ENCODE measurements at regions not wholly inside any gene's neighbourhood (a gene's known extent, or its start where the extent isn't known, plus 50 kb on each side); places are given as distances from the start of the nearest gene placed in this dataset.

GRCh38 chr13:47114030-47114429 lies 217.2 kb upstream of the HTR2A start:
- no peak overlapping the region for H3K4me3 ChIP-seq
- no peaks in the 10 kb centered on the region for H3K9me3 ChIP-seq
- no peaks in the 10 kb centered on the region for H3K4me1 ChIP-seq
- no peak overlapping the region for H3K4me2 ChIP-seq
- H3K27ac ChIP-seq: no peak overlapping the region
- TF ChIP-seq Cebpa-rat (IDR thresholded peaks at IDR 0.05): no peak
- H3K27me3 ChIP-seq: no peaks in the 10 kb centered on the region
- no peak overlapping the region for H3K9ac ChIP-seq
- H4K20me1 ChIP-seq: no peaks in the 10 kb centered on the region
- no peaks in the 10 kb centered on the region for H3K36me3 ChIP-seq

DNA sequence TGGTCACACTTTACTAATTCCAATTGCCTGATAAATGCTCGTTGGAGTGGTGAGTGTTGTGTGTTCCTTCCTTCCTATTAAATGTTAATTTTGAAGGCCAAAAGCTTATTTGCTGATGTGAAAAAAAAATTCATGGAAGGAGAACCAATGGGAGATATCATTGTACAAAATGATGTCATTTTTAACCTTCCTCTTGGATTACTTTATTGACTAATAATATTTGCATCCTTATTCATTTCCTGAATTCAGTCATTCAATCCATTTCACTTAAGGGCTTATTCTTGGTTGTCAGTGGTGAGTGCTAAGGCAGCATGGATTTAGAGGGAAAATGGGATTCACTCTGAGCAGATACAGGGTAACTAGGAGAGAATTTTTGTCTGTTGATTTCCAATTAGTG lies 216.0 kb upstream of the HTR2A start:
- no peak overlapping the region for H3K4me2 ChIP-seq
- TF ChIP-seq Cebpa-rat (IDR thresholded peaks at IDR 0.05): no peak
- H3K9ac ChIP-seq: no peak overlapping the region
- no peak overlapping the region for H3K27ac ChIP-seq
- no peaks in the 10 kb centered on the region for H3K27me3 ChIP-seq
- no peak overlapping the region for H3K4me3 ChIP-seq
- no peaks in the 10 kb centered on the region for H3K9me3 ChIP-seq
- no peaks in the 10 kb centered on the region for H3K36me3 ChIP-seq
- no peaks in the 10 kb centered on the region for H3K4me1 ChIP-seq
- no peaks in the 10 kb centered on the region for H4K20me1 ChIP-seq

GRCh38 chr13:47112205-47112902 lies 215.5 kb upstream of the HTR2A start:
- Histone ChIP-seq H4K20me1 (no peaks in the 10 kb centered on the region), H3K9ac (no peak overlapping the region), H3K27me3 (no peaks in the 10 kb centered on the region), H3K4me1 (no peaks in the 10 kb centered on the region), H3K9me3 (no peaks in the 10 kb centered on the region), H3K27ac (no peak overlapping the region), H3K4me3 (no peak overlapping the region), H3K4me2 (no peak overlapping the region), H3K36me3 (no peaks in the 10 kb centered on the region)
- no peak for TF ChIP-seq Cebpa-rat (IDR thresholded peaks at IDR 0.05)

DNA sequence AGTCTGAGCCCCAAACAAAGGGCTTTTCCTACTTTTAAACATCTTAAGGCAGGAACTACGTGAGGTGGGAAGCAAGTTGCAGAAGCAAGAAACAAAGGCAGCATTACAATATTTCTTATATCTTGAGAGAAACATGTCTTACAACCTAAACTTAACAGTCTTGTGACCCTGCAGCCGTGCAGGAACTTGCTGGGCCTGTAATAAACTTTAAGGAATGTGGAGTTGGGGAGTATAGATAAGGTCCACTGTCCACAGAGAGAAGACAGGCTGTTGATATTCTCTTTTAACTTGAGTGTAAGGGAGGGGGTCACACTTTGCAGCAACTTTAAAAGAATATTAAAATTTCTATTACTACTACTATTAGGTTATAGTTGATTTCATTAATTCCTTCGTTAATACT lies 214.6 kb upstream of the HTR2A start:
- Histone ChIP-seq H3K36me3 (no peaks in the 10 kb centered on the region), H4K20me1 (no peaks in the 10 kb centered on the region), H3K4me1 (no peaks in the 10 kb centered on the region), H3K9me3 (no peaks in the 10 kb centered on the region), H3K9ac (no peak overlapping the region), H3K27ac (no peak overlapping the region), H3K4me2 (no peak overlapping the region), H3K4me3 (no peak overlapping the region), H3K27me3 (no peaks in the 10 kb centered on the region)
- TF ChIP-seq Cebpa-rat (IDR thresholded peaks at IDR 0.05): no peak

DNA sequence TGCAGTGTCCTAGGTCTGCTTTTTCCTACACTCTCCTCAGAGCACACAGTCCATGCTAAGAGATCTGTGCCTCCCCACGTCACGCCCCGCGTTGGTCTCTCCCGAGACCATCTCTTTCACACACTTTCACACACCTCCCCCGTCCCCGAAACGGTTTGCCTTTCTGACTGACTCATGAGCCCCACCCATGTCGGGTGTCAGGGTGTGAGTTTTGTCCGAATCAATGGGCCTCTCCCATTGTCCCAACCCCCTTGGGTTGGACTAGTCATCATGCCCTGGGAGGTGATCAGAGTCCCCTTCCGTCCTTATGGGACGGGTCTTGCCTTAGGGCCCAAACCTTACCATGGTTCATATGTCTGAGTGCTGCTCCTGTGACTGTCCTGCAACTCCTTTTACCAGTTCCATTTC lies 214.0 kb upstream of the HTR2A start:
- no peaks in the 10 kb centered on the region for H3K36me3 ChIP-seq
- H3K27ac ChIP-seq: no peak overlapping the region
- H3K9ac ChIP-seq: no peak overlapping the region

GRCh38 chr13:47110141-47110540 lies 213.3 kb upstream of the HTR2A start:
- Histone ChIP-seq H4K20me1 (no peaks in the 10 kb centered on the region), H3K4me3 (no peak overlapping the region), H3K27me3 (no peaks in the 10 kb centered on the region), H3K4me1 (no peaks in the 10 kb centered on the region), H3K4me2 (no peak overlapping the region), H3K9ac (no peak overlapping the region), H3K27ac (no peak overlapping the region), H3K9me3 (no peaks in the 10 kb centered on the region), H3K36me3 (no peaks in the 10 kb centered on the region)
- no peak for TF ChIP-seq Cebpa-rat (IDR thresholded peaks at IDR 0.05)

More for the DNA sequence above, 214.0 kb upstream of the HTR2A start:
- H3K4me2 ChIP-seq: no peak overlapping the region
- H3K27me3 ChIP-seq: no peaks in the 10 kb centered on the region
- no peak for TF ChIP-seq Cebpa-rat (IDR thresholded peaks at IDR 0.05)
- H4K20me1 ChIP-seq: no peaks in the 10 kb centered on the region
- no peak overlapping the region for H3K4me3 ChIP-seq
- no peaks in the 10 kb centered on the region for H3K9me3 ChIP-seq
- no peaks in the 10 kb centered on the region for H3K4me1 ChIP-seq

DNA sequence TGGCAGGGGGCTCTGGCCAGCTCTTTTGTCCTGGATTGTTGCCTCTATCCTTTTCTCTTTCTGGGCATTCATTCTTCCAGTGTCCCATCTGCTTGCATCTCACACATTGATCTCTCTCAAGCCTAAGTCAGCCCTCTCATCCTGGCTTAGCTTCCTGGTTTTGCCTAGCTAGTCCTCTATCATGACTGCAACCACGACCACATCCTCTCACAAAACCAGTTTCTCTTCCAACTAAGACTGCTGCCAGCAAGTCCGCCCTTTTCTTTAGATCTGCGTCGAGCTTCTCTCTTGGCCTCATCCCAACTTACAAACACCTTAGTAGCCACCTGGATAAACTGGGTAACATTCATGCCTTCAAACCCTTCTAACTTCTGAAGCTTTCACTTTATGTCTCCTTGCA lies 212.2 kb upstream of the HTR2A start:
- no peaks in the 10 kb centered on the region for H4K20me1 ChIP-seq
- no peaks in the 10 kb centered on the region for H3K27me3 ChIP-seq
- no peak overlapping the region for H3K9ac ChIP-seq
- no peaks in the 10 kb centered on the region for H3K4me1 ChIP-seq
- H3K4me2 ChIP-seq: no peak overlapping the region
- no peak overlapping the region for H3K4me3 ChIP-seq
- no peaks in the 10 kb centered on the region for H3K9me3 ChIP-seq
- no peak for TF ChIP-seq Cebpa-rat (IDR thresholded peaks at IDR 0.05)
- H3K27ac ChIP-seq: no peak overlapping the region
- no peaks in the 10 kb centered on the region for H3K36me3 ChIP-seq

- Histone ChIP-seq H3K4me1 (no peaks in the 10 kb centered on the region), H4K20me1 (no peaks in the 10 kb centered on the region), H3K27ac (no peak overlapping the region), H3K36me3 (no peaks in the 10 kb centered on the region), H3K4me2 (no peak overlapping the region), H3K9ac (no peak overlapping the region), H3K4me3 (no peak overlapping the region), H3K9me3 (peaks cover 11% of the 10 kb centered on the region; the same call in 1 of the 2 replicates), H3K27me3 (no peaks in the 10 kb centered on the region)
- TF ChIP-seq Cebpa-rat (IDR thresholded peaks at IDR 0.05): no peak
Measured at GRCh38 chr13:47100214-47100853, 203.5 kb upstream of the HTR2A start.

DNA sequence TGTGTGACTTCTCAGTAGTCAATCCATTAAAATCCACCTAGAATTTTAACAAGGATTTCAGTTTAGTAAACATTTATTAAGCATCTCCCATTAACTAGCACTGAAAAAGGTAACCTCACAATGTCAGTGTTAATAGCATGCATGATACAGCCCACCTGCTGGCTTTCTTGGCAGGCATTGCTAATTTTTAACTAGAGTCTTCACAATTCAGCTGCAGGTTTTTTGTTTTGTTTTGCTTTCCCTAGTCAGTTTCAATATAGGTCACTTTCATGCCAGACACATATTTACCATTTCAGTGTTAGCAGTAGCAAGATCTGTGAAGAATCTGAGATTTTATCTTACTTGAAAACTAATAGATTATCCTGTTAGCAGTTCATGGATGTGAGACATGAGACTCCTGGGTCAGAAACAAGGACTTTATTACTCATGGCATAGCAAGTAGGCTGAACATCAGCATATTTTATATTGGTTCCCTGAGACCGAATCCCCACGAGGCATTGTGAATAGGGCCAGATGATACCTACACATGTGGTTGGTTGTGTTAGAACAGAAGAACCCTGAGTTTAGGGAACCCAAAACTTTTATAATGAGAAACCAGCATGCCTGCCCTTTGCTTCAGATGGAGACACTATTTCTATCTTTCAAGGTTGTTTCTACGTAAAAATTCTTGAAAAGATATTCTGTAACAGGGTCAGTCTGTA lies 198.0 kb upstream of the HTR2A start:
- TF ChIP-seq Cebpa-rat (IDR thresholded peaks at IDR 0.05): no peak
- no peaks in the 10 kb centered on the region for H3K36me3 ChIP-seq
- no peaks in the 10 kb centered on the region for H3K4me1 ChIP-seq
- H3K27me3 ChIP-seq: no peaks in the 10 kb centered on the region
- H3K9ac ChIP-seq: no peak overlapping the region
- H3K27ac ChIP-seq: no peak overlapping the region
- no peak overlapping the region for H3K4me3 ChIP-seq
- no peaks in the 10 kb centered on the region for H3K9me3 ChIP-seq
- no peak overlapping the region for H3K4me2 ChIP-seq
- H4K20me1 ChIP-seq: no peaks in the 10 kb centered on the region

DNA sequence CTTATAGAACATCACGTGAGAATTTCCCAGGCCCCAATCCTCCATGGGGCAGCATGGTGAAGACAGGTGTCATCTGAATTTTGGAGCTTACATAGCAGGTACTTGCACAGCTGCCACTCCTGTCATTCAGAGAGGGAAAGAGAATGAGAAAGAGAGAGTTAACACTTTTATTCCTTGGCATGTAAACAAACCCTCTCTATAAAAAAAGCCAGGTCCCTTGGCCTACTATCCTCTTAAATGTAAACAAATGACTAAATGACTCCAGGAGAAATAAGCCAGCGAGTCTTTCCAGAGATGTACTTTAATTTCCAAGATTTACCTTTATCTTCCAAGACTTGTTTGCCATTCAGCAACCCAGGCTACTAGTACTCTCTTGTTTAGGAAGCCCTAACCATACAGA lies 195.3 kb upstream of the HTR2A start:
- Histone ChIP-seq H4K20me1 (no peaks in the 10 kb centered on the region), H3K27ac (no peak overlapping the region), H3K4me2 (no peak overlapping the region), H3K36me3 (no peaks in the 10 kb centered on the region), H3K9ac (no peak overlapping the region), H3K27me3 (no peaks in the 10 kb centered on the region), H3K9me3 (no peaks in the 10 kb centered on the region), H3K4me1 (peaks cover 5% of the 10 kb centered on the region; the same call in 1 of the 2 replicates), H3K4me3 (no peak overlapping the region)
- no peak for TF ChIP-seq Cebpa-rat (IDR thresholded peaks at IDR 0.05)
